HPDE6-E6E7 (cell line): ENCODE measurements at regions not wholly inside any gene's neighbourhood (a gene's known extent, or its start where the extent isn't known, plus 50 kb on each side); places are given as distances from the start of the nearest gene placed in this dataset.

Experiments used
- DNase-seq: peaks from one replicate; pipeline ENCODE4 v3.0.0; 2011; ENCODE audit warnings: missing footprints; ENCODE audit errors: extremely low spot score

DNA sequence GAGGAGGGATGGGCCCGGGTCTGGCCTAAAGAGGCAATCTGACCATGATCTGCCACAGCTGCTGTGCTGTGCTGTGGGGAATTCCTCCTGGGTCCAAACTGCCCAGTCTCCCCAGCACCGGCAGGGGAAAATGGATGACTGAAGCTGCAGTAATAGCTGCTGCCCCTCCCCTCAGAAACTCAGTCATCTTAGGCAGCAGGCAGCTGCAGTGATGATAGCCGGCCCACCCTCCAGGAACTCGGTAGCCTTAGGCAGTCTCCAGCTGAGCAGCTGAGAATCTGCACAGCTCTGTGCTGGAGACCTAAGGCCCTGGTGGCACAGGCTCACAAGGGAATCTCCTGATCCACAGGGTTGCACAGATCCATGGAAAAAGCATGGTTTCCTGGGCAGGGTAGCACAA lies 113.4 kb upstream of the USP38 start:
- no peak for DNase-seq

GRCh38 chr4:143076723-143077122 lies 108.0 kb upstream of the USP38 start:
- DNase-seq = no peak

DNA sequence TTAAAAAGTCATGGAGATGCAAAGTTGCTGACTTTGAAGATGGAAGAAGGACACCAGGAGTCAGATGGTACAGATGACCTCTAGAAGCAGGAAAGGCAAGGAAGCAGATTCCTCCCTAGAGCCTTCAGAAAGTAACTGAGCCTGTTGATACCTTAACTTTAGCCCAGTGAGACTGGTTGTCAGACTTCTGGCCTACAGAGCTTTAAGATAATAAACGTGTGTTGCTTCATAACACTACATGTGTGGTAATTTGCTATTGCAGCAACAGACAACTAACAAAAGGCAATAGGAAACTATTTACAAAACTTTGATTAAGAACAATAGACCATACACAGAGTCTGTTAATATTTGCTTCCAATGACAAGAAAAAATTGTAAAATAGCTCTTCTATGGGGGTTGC lies 102.0 kb upstream of the USP38 start:
- DNase-seq = no peak

DNA sequence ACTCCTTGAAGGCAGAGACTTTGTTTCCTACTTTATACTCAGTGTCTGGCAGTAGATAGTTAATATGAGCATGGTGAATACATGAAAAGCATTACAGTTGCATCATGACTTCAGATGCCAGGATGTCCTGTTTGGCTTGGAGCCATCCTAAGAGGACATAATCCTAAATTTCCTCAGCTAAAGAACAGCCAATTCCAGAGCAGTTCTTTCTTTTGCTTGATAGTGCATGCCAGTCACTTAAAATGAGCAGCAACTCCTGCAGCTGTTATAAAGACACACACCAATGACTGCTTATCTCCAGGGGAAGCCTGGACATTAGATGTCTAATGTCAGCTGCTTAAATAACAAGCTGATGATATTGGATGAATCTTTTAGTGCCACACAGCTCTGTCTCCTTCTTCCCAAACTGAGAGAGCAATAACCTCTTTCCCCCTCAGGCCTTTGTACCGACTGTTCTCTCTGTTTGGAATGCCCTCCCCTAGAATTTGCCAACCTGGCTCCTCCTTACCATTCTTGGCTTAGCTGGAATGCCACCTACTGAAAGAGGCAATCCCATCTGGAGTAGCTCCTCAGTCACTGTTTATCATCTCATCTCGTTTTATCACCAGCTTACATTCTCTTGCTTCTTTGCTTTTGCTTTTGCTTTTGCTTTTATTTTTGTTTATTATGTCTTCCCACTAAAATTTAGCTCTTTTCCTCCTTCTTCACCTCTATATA lies 100.8 kb upstream of the USP38 start:
- DNase-seq = no peak

GRCh38 chr4:143084566-143084965 lies 100.2 kb upstream of the USP38 start:
- no peak for DNase-seq

DNA sequence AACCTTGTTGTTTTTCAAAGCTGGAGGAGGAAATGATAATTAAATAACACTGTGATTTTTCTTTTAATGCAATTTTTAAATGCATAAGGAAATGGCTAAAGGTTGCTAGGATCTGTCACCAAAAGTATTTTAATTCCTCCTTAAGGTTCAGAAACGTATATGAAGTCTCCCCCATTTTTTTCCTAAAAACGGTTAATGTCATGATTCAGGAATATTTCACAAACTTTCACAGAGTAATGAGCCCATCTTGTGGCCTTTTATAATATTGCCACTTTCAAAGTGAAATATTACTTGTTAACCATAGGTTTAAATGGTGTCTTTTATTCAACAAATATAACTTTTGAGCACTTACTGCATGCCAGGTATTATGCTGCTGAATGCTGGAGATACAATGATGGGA lies 99.5 kb upstream of the USP38 start:
- no peak for DNase-seq

DNA sequence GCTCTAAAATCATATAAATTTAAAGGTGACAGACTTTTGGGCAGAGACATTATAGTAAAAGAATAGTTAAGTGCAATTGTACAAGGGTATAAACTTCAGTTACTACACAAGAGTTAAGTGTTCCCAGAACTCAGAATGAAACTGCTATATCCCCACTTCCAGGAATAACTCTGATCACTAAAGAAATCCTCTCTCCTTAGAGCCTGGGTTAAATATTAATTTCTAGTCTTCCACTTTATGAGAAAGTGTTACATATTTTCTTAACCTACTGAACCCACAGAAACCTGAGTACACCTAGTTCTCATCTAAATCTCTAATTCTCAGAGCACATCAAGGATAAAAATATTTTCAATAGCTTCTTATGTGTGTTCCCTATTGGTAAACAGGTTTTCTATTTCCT lies 99.1 kb upstream of the USP38 start:
- DNase-seq = no peak

GRCh38 chr4:143089291-143089690 lies 95.4 kb upstream of the USP38 start:
- no peak for DNase-seq

DNA sequence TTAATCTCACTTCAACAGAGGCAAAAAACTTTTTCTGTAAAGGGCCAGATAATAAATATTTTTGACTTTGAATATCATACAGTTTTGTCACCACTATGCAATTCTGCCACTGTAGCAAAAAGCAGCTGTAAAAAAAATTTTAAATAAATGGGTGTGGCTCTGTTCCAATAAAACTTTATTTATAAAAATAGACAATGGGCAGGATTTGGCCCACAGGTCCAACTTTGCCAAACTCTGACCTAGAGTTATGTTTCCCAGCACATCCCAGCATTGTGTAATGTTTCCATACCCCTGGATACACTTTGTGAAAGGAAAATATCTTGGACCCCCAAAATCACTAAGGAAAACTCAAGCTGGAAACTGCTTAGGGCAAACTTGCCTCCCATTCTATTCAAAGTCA lies 94.9 kb upstream of the USP38 start:
- DNase-seq = no peak

GRCh38 chr4:143091862-143092261 lies 92.9 kb upstream of the USP38 start:
- DNase-seq = no peak

GRCh38 chr4:143095447-143095846 lies 89.3 kb upstream of the USP38 start:
- no peak for DNase-seq

DNA sequence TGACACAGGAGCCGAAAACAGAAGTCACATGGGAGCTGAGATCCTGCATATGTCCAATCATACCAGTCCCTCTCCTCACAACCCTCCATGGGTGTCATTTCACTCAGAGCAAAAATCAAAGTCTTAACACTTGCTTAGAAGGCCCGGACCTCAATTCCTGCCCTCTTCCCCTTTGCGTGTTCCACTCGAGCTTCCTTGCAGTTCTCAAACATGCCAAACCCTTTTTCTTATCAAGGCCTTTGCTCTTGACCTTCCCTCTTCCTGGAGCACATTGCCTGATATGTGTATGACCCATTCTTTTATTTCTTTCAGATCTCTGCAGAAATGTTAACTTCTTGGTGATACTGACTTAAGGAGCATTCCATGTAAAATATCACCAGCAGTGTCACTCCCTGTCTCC lies 87.0 kb upstream of the USP38 start:
- no peak for DNase-seq

GRCh38 chr4:143099693-143100092 lies 85.0 kb upstream of the USP38 start:
- no peak for DNase-seq

GRCh38 chr4:143109376-143109775 lies 75.3 kb upstream of the USP38 start:
- DNase-seq = no peak

DNA sequence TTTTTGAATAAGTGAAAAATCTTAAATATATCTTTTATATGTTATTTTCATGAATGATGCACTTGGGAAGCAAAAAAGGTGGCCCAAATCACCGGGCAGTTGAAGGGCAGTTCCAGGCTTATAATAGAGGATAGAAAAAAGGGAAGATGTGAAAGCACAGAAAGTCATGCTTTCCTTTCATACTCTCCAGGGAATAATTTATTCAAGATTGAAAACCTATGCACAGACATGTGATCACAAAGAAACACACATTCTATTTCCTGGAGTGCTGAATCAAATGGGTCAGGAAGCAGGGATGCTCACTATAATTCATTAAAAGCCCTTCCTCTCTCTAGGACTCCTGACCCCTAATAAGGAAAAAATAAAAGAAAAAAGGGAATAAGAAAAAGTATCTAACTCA lies 66.1 kb upstream of the USP38 start:
- no peak for DNase-seq

DNA sequence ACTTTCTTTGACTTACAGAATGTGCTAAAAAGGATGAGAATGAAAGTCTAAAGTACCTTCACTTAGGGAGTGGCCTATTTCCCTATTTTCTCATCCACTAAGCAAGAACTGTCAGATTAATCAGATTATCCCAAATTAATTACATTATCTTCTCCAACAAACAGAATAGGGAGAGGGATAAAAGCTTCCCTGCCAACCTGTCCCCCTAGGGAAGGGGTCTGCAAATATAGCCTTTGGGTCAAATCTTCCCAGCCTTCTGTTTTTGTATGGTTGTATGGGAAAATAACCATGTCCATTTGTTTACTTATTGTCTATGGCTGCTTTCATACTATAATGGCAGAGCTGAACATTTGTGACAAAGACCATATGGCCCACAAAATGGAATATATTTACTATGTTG lies 57.1 kb upstream of the USP38 start:
- no peak for DNase-seq

DNA sequence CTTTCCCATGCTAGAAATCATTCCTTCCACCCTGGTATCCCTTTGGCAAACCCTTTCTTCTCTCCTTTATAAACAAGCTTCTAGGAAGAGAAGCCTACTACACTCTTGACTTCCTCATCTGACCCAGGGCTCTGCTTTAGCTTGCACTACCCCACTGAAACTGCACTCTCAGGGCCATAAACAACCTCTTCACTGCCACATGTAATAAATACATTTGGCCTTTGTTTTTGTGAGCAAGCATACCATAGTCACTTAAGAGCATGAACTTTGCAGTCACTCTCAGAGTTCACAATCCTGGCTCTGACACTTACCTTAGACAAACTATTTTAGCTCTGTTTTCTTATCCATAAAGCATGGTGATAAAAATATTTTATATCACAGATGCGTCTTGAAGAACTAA lies 50.7 kb upstream of the USP38 start:
- no peak for DNase-seq
